NCI-H460 (cell line): ENCODE measurements at regions not wholly inside any gene's neighbourhood (a gene's known extent, or its start where the extent isn't known, plus 50 kb on each side); places are given as distances from the start of the nearest gene placed in this dataset.
"Not testable (repeated sequence)": the region's sequence is repeated elsewhere in the genome, so short reads cannot be mapped to it uniquely, and the experiment has no call there.

Experiments
- DNase-seq: peaks from one replicate; pipeline ENCODE4 v3.0.0-alpha.2; 2016; ENCODE audit warnings: low read depth; ENCODE audit errors: extremely low read depth

GRCh38 chr17:34741967-34742366 lies 162.6 kb downstream of the TMEM132E start:
- no peak for DNase-seq

- DNase-seq = no peak
Measured at GRCh38 chr17:34740565-34741520, 161.5 kb downstream of the TMEM132E start.

- no peak for DNase-seq
Measured at GRCh38 chr17:34739386-34739785, 160.0 kb downstream of the TMEM132E start.

- DNase-seq = not testable (repeated sequence)
Measured at GRCh38 chr17:34737673-34738072, 158.3 kb downstream of the TMEM132E start.

GRCh38 chr17:34736611-34737010 lies 157.2 kb downstream of the TMEM132E start:
- DNase-seq = no peak

- DNase-seq = no peak
Measured at GRCh38 chr17:34733333-34733732, 154.0 kb downstream of the TMEM132E start.

- DNase-seq = no peak
Measured at GRCh38 chr17:34730816-34731215, 151.4 kb downstream of the TMEM132E start.

- no peak for DNase-seq
Measured at GRCh38 chr17:34728771-34729310, 149.5 kb downstream of the TMEM132E start.

- DNase-seq = no peak
Measured at GRCh38 chr17:34727601-34728000, 148.2 kb downstream of the TMEM132E start.

- DNase-seq = no peak
Measured at GRCh38 chr17:34726536-34727384, 147.4 kb downstream of the TMEM132E start.

GRCh38 chr17:34725725-34726124 lies 146.3 kb downstream of the TMEM132E start:
- no peak for DNase-seq

GRCh38 chr17:34725008-34725407 lies 145.6 kb downstream of the TMEM132E start:
- DNase-seq = no peak

- DNase-seq = no peak
Measured at GRCh38 chr17:34723875-34724274, 144.5 kb downstream of the TMEM132E start.

GRCh38 chr17:34721326-34721725 lies 141.9 kb downstream of the TMEM132E start:
- no peak for DNase-seq

GRCh38 chr17:34720760-34721159 lies 141.4 kb downstream of the TMEM132E start:
- no peak for DNase-seq

GRCh38 chr17:34719569-34719968 lies 140.2 kb downstream of the TMEM132E start:
- DNase-seq = no peak

GRCh38 chr17:34717092-34717491 lies 137.7 kb downstream of the TMEM132E start:
- no peak for DNase-seq

GRCh38 chr17:34716291-34716690 lies 136.9 kb downstream of the TMEM132E start:
- DNase-seq = no peak

GRCh38 chr17:34715504-34715903 lies 136.1 kb downstream of the TMEM132E start:
- no peak for DNase-seq

- DNase-seq = no peak
Measured at GRCh38 chr17:34714475-34715410, 135.4 kb downstream of the TMEM132E start.
